ENCODE measurements at regions not wholly inside any gene's neighbourhood (a gene's known extent, or its start where the extent isn't known, plus 50 kb on each side); places are given as distances from the start of the nearest gene placed in this dataset.

- TF ChIP-seq POLR2A (IDR thresholded peaks at IDR 0.05; ENCODE audit: low read depth, low read length) (no peak), TAF1 (IDR thresholded peaks at IDR 0.05; ENCODE audit: low read depth, low read length) (no peak), POLR2AphosphoS5 (IDR thresholded peaks at IDR 0.05; ENCODE audit: low read depth, low read length) (no peak), SPI1 (IDR thresholded peaks at IDR 0.05; ENCODE audit: low read depth, low read length) (no peak), POU2F2 (IDR thresholded peaks at IDR 0.05; ENCODE audit: low read depth, low read length) (no peak), PAX5 (IDR thresholded peaks at IDR 0.05; ENCODE audit: insufficient read depth, low read length, severe bottlenecking) (no peak)
- no peak for DNase-seq (ENCODE audit: insufficient read length, low spot score)
- FAIRE-seq, result no peak
Measured at GRCh38 chr5:160905285-160905684, 53.3 kb upstream of the ATP10B start.

DNA sequence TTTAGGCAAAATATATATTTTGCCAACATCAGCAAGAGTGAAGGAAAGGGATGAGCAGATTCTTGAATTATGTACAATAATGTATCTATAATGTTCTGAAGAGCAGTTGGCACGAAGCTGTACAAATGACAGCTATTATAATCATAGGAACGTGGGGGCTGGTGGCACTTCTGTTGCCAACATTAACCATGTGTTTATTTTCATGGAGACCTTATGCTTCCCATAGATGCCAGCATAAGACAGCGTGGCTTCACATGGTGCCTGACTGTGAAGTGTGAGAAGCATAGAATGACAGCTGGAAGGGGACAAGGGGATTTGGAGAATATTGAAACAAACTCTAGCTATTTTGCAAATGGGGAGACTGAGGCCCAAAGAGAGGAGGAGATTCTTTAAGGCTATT is 52.6 kb upstream of the ATP10B start:
- no peak for TF ChIP-seq POLR2AphosphoS5 (IDR thresholded peaks at IDR 0.05; ENCODE audit: low read depth, low read length)
- no peak for TF ChIP-seq SPI1 (IDR thresholded peaks at IDR 0.05; ENCODE audit: low read depth, low read length)
- FAIRE-seq, result no peak
- no peak for DNase-seq (ENCODE audit: insufficient read length, low spot score)

- DNase-seq (ENCODE audit: insufficient read length, low spot score), result no peak
- no peak for FAIRE-seq
- TF ChIP-seq TAF1 (IDR thresholded peaks at IDR 0.05; ENCODE audit: low read depth, low read length) (no peak), SPI1 (IDR thresholded peaks at IDR 0.05; ENCODE audit: low read depth, low read length) (no peak), PAX5 (IDR thresholded peaks at IDR 0.05; ENCODE audit: insufficient read depth, low read length, severe bottlenecking) (no peak), POLR2A (IDR thresholded peaks at IDR 0.05; ENCODE audit: low read depth, low read length) (no peak), POLR2AphosphoS5 (IDR thresholded peaks at IDR 0.05; ENCODE audit: low read depth, low read length) (no peak), POU2F2 (IDR thresholded peaks at IDR 0.05; ENCODE audit: low read depth, low read length) (no peak)
Measured at GRCh38 chr5:160903551-160903950, 51.5 kb upstream of the ATP10B start.

- FAIRE-seq, result no peak
- TF ChIP-seq PAX5 (IDR thresholded peaks at IDR 0.05; ENCODE audit: insufficient read depth, low read length, severe bottlenecking), result no peak
- TF ChIP-seq POLR2AphosphoS5 (IDR thresholded peaks at IDR 0.05; ENCODE audit: low read depth, low read length), result no peak
- no peak for TF ChIP-seq POU2F2 (IDR thresholded peaks at IDR 0.05; ENCODE audit: low read depth, low read length)
- DNase-seq (ENCODE audit: insufficient read length, low spot score), result no peak
Measured at GRCh38 chr5:160903076-160903475, 51.1 kb upstream of the ATP10B start.

Data from GM12891 (cell line).